ENCODE measurements at regions not wholly inside any gene's neighbourhood (a gene's known extent, or its start where the extent isn't known, plus 50 kb on each side); places are given as distances from the start of the nearest gene placed in this dataset.

DNA sequence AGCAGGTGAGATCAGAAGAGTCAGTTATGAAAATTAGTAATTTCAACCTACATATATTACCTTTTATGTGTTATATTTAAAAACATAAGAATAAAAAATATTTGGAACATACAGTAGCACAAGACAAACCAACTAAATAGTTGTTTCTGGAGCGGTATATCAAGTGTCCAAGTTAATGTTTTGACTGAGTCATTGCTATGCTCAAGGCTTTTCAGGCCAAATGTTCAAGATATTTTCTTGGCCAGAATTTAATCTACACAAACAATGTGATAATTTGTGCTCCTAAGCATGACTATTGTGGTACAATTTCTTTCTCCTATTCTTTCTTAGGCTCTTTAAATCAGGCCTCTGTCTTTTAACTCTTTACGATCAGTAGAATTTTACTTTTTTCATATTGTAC lies 412.4 kb downstream of the RAP2B start:
- POLR2A ChIA-PET: no interaction called here
- CTCF ChIA-PET: no interaction called here
- 84% methylated on average over 2 of the region's 2 CpGs for WGBS (ENCODE audit: missing lambda C conversion rate)
- no peak overlapping the region for H3K27ac ChIP-seq
- ATAC-seq (no peak), FAIRE-seq (no peak), DNase-seq (ENCODE audit: low read depth in 1 of 2, low spot score in 1 of 2) (no peak)
- no peak overlapping the region for H3K4me3 ChIP-seq
- no peaks in the 10 kb centered on the region for H3K4me1 ChIP-seq
- H3K9me3 ChIP-seq: no peaks in the 10 kb centered on the region; the same call in 2 of the 3 replicates
- TF ChIP-seq, protein P1, sequence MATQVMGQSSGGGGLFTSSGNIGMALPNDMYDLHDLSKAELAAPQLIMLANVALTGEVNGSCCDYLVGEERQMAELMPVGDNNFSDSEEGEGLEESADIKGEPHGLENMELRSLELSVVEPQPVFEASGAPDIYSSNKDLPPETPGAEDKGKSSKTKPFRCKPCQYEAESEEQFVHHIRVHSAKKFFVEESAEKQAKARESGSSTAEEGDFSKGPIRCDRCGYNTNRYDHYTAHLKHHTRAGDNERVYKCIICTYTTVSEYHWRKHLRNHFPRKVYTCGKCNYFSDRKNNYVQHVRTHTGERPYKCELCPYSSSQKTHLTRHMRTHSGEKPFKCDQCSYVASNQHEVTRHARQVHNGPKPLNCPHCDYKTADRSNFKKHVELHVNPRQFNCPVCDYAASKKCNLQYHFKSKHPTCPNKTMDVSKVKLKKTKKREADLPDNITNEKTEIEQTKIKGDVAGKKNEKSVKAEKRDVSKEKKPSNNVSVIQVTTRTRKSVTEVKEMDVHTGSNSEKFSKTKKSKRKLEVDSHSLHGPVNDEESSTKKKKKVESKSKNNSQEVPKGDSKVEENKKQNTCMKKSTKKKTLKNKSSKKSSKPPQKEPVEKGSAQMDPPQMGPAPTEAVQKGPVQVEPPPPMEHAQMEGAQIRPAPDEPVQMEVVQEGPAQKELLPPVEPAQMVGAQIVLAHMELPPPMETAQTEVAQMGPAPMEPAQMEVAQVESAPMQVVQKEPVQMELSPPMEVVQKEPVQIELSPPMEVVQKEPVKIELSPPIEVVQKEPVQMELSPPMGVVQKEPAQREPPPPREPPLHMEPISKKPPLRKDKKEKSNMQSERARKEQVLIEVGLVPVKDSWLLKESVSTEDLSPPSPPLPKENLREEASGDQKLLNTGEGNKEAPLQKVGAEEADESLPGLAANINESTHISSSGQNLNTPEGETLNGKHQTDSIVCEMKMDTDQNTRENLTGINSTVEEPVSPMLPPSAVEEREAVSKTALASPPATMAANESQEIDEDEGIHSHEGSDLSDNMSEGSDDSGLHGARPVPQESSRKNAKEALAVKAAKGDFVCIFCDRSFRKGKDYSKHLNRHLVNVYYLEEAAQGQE (IDR thresholded peaks at IDR 0.05): no peak
- TF ChIP-seq, protein P2, sequence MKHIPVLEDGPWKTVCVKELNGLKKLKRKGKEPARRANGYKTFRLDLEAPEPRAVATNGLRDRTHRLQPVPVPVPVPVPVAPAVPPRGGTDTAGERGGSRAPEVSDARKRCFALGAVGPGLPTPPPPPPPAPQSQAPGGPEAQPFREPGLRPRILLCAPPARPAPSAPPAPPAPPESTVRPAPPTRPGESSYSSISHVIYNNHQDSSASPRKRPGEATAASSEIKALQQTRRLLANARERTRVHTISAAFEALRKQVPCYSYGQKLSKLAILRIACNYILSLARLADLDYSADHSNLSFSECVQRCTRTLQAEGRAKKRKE (CRISPR knock-in tag; IDR thresholded peaks at IDR 0.05; ENCODE audit: low read depth): no peak
- TF ChIP-seq JUN (IDR thresholded peaks at IDR 0.05): no peak
- H3K4me2 ChIP-seq: no peak overlapping the region

DNA sequence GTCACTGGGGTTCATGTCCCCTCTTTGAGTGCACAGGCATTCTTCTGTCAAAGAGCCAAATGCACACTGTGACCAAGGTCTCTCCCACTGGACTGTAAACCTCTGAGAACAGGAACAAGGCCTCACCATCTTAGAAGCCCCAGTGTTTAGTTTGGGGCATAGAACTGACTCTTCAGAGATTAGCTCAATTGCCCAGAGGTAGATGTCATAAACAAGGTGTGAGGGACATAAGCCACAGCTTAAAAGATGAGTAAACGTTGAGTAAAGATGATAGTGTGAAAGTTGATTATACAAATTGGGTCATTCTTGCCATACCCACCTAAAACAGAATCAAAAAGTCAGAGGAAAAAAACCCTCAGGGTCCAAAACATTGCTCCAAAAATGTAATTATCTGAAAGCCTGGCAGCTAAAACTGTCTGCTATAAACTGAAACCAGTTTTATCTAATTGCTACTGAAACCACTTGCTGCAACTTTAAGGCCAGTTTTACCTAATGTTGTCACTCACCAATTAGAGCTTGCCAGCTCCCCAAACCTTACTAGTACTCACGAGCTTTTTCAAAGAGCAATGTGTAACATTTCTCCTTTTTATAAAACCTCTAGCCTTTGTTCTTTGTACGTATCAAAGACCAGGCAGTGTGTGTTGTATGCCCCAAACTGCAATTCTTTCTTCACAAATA lies 415.2 kb downstream of the RAP2B start:
- no peak overlapping the region for H3K4me2 ChIP-seq
- no peaks in the 10 kb centered on the region for H3K9me3 ChIP-seq
- no peaks in the 10 kb centered on the region for H3K4me1 ChIP-seq
- H3K27ac ChIP-seq: no peak overlapping the region
- FAIRE-seq (no peak), DNase-seq (ENCODE audit: low read depth in 1 of 2, low spot score in 1 of 2) (no peak), ATAC-seq (no peak)
- ChIA-PET POLR2A (no interaction called here), CTCF (no interaction called here)
- TF ChIP-seq HOXB5 (CRISPR knock-in tag; IDR thresholded peaks at IDR 0.05) (no peak), POLR2AphosphoS2 (conservative IDR thresholded peaks at IDR 0.05; ENCODE audit: low read length) (no peak), CHD4 (IDR thresholded peaks at IDR 0.05; ENCODE audit: borderline replicate concordance) (no peak), TP53 (CRISPR knock-in tag; IDR thresholded peaks at IDR 0.05) (no peak), RAD21 (conservative IDR thresholded peaks at IDR 0.05 in 1 of 2, IDR thresholded peaks at IDR 0.05 in 1 of 2) (no peak), ZNF302 (CRISPR knock-in tag; IDR thresholded peaks at IDR 0.05) (no peak), RNF2 (IDR thresholded peaks at IDR 0.05; ENCODE audit: borderline replicate concordance, low read depth) (no peak), MAFK (IDR thresholded peaks at IDR 0.05; ENCODE audit: partially characterized antibody) (no peak), FOSB (CRISPR knock-in tag; IDR thresholded peaks at IDR 0.05) (no peak), CBX8 (IDR thresholded peaks at IDR 0.05) (no peak), POLR2A (IDR thresholded peaks at IDR 0.05; ENCODE audit: low read length) (no peak)
- TF ChIP-seq, protein P3, sequence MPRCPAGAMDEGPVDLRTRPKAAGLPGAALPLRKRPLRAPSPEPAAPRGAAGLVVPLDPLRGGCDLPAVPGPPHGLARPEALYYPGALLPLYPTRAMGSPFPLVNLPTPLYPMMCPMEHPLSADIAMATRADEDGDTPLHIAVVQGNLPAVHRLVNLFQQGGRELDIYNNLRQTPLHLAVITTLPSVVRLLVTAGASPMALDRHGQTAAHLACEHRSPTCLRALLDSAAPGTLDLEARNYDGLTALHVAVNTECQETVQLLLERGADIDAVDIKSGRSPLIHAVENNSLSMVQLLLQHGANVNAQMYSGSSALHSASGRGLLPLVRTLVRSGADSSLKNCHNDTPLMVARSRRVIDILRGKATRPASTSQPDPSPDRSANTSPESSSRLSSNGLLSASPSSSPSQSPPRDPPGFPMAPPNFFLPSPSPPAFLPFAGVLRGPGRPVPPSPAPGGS (IDR thresholded peaks at IDR 0.05): no peak
- TF ChIP-seq, protein P4, sequence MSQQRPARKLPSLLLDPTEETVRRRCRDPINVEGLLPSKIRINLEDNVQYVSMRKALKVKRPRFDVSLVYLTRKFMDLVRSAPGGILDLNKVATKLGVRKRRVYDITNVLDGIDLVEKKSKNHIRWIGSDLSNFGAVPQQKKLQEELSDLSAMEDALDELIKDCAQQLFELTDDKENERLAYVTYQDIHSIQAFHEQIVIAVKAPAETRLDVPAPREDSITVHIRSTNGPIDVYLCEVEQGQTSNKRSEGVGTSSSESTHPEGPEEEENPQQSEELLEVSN (IDR thresholded peaks at IDR 0.05; ENCODE audit: borderline replicate concordance, low read depth): no peak
- no peak overlapping the region for H3K4me3 ChIP-seq
- 7% methylated on average over 3 of the region's 3 CpGs for WGBS (ENCODE audit: missing lambda C conversion rate)

DNA sequence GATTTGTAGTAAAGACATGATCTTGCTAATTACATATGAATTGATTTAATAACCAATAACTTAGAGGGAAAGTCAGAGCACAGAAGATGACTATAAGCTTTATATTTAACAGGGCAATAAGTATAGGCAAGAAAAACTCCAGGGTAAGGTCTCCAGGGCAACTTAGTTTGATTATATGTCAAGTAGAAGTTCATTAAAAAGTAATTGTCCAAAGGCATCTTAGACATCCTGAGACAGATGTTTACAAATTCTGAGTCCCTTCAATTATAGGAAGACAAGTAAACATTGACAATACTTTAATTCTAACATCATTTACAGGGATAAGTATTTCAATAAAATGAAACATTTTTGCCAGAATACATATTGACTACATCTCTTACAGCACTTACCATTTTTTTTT lies 416.0 kb downstream of the RAP2B start:
- Histone ChIP-seq H3K4me3 (no peak overlapping the region), H3K4me1 (no peaks in the 10 kb centered on the region), H3K27ac (no peak overlapping the region), H3K4me2 (no peak overlapping the region), H3K9me3 (no peaks in the 10 kb centered on the region)
- FAIRE-seq (no peak), ATAC-seq (no peak), DNase-seq (ENCODE audit: low read depth in 1 of 2, low spot score in 1 of 2) (no peak)
- TF ChIP-seq, protein P4 (IDR thresholded peaks at IDR 0.05; ENCODE audit: borderline replicate concordance, low read depth): no peak
- TF ChIP-seq KDM5A (IDR thresholded peaks at IDR 0.05) (no peak), MYC (IDR thresholded peaks at IDR 0.05; ENCODE audit: borderline replicate concordance, low read length) (no peak), TFCP2L1 (CRISPR knock-in tag; IDR thresholded peaks at IDR 0.05) (no peak)
- CTCF ChIA-PET: no interaction called here
- POLR2A ChIA-PET: no interaction called here

Measured in A549 (cell line).